OCI-LY3 (cell line): ENCODE measurements at regions not wholly inside any gene's neighbourhood (a gene's known extent, or its start where the extent isn't known, plus 50 kb on each side); places are given as distances from the start of the nearest gene placed in this dataset.

ENCODE experiments used
- EZH2phosphoT487 ChIP-seq: fragments of 200-600 bp; shearing (Covaris generic); IDR thresholded peaks from 2 replicates; pipeline ENCODE4 v1.6.1; 2018; ENCODE audit warnings: antibody characterized with exemption, mixed run types, low read depth
- TF ChIP-seq, protein P1 (sequence below): fragments of 200-600, 300-600 bp; sonication (generic); IDR thresholded peaks from 2 replicates; pipeline ENCODE4 v1.5.1; 2014; ENCODE audit warnings: antibody characterized with exemption, low read length, low read depth

DNA sequence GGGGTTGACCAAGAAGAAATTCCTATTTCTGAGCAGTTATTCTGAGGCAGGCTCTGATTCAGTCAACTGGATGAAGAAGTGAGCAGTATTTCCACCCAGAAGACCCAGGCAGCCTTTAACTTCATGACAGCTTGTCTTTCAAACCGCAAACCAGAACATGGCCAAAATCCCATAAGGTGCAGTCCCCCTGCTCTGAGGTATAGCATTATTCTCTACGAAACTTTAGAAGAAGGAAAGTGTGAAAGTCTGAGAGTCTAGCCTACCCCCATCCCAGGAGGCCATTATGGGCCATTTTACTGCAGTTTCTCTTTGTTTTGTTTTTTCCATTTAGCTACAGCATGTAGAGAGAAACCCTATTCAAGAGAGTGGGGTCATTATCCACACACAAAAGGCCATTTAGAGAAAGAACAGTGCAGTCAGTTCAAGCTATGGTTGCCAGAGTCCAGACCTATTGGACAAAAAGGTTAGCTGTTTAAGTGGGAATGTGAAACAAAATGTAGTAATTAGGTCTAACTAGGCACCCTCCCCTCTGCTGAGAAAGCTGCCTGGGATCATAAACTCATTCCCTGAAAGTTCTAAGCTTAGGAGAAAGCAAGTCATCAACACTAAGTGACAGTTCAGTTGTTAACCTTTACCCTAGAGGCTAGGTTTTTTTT lies 52.1 kb upstream of the RASGEF1B start:
- TF ChIP-seq, protein P1, sequence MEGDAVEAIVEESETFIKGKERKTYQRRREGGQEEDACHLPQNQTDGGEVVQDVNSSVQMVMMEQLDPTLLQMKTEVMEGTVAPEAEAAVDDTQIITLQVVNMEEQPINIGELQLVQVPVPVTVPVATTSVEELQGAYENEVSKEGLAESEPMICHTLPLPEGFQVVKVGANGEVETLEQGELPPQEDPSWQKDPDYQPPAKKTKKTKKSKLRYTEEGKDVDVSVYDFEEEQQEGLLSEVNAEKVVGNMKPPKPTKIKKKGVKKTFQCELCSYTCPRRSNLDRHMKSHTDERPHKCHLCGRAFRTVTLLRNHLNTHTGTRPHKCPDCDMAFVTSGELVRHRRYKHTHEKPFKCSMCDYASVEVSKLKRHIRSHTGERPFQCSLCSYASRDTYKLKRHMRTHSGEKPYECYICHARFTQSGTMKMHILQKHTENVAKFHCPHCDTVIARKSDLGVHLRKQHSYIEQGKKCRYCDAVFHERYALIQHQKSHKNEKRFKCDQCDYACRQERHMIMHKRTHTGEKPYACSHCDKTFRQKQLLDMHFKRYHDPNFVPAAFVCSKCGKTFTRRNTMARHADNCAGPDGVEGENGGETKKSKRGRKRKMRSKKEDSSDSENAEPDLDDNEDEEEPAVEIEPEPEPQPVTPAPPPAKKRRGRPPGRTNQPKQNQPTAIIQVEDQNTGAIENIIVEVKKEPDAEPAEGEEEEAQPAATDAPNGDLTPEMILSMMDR, result no peak
- no peak for TF ChIP-seq EZH2phosphoT487
